GM12878 (cell line): ENCODE measurements at regions not wholly inside any gene's neighbourhood (a gene's known extent, or its start where the extent isn't known, plus 50 kb on each side); places are given as distances from the start of the nearest gene placed in this dataset.

Experiments
- ATF2 ChIP-seq: IDR thresholded peaks from 2 replicates; pipeline ENCODE4 v1.6.1; 2012; ENCODE audit warnings: low read length, inconsistent platforms
- BACH1 ChIP-seq: fragments of 450-650 bp; IDR thresholded peaks from 2 replicates; pipeline ENCODE4 v1.6.1; 2017; ENCODE audit warnings: mild to moderate bottlenecking, borderline replicate concordance
- CBFB ChIP-seq: IDR thresholded peaks from 2 replicates; pipeline ENCODE4 v1.6.1; 2016; ENCODE audit warnings: antibody characterized with exemption, low read depth
- DPF2 ChIP-seq: fragments of 450-650 bp; IDR thresholded peaks from 2 replicates; pipeline ENCODE4 v1.6.1; 2017; ENCODE audit warnings: mild to moderate bottlenecking
- EP300 ChIP-seq, 2 experiments: fragments of 150-350 bp in 1 of 2; IDR thresholded peaks; 2 replicates each; pipeline ENCODE4 v1.6.1; 2011 to 2012; ENCODE audit warnings: low read depth in 2 of 2, low read length in 2 of 2, borderline replicate concordance in 1 of 2, improper control_type of control experiment in 1 of 2, inconsistent platforms in 1 of 2; ENCODE audit not compliant: control insufficient read depth in 1 of 2
- IKZF2 ChIP-seq, 2 experiments: fragments of 450-650 bp; IDR thresholded peaks; 2 replicates each; pipeline ENCODE4 v1.6.1; 2017; ENCODE audit warnings: mild to moderate bottlenecking in 2 of 2, moderate library complexity in 2 of 2
- IRF4 ChIP-seq: IDR thresholded peaks from 2 replicates; pipeline ENCODE4 v1.6.1; 2011; ENCODE audit warnings: low read depth, low read length
- KLF5 ChIP-seq: fragments of 450-650 bp; IDR thresholded peaks from 2 replicates; pipeline ENCODE4 v1.6.1; 2014; ENCODE audit warnings: mild to moderate bottlenecking; ENCODE audit not compliant: partially characterized antibody
- LARP7 ChIP-seq: fragments of 450-650 bp; IDR thresholded peaks from 2 replicates; pipeline ENCODE4 v1.6.1; 2017; ENCODE audit warnings: mild to moderate bottlenecking
- MTA2 ChIP-seq: fragments of 450-650 bp; IDR thresholded peaks from 2 replicates; pipeline ENCODE4 v1.6.1; 2016; ENCODE audit warnings: low read depth, mild to moderate bottlenecking, moderate library complexity
- NFIC ChIP-seq: IDR thresholded peaks from 2 replicates; pipeline ENCODE4 v1.6.1; 2012; ENCODE audit warnings: low read depth, mild to moderate bottlenecking, inconsistent platforms, low read length, moderate library complexity
- NR2C2 ChIP-seq: IDR thresholded peaks from 2 replicates; pipeline ENCODE4 v1.6.1; 2011; ENCODE audit warnings: borderline replicate concordance, low read depth; ENCODE audit not compliant: control insufficient read depth, insufficient read length
- PAX5 ChIP-seq: IDR thresholded peaks from 2 replicates; pipeline ENCODE4 v1.6.1; 2011; ENCODE audit warnings: low read depth, low read length, borderline replicate concordance
- POLR2AphosphoS2 ChIP-seq: IDR thresholded peaks from 2 replicates; pipeline ENCODE4 v1.6.1; 2011; ENCODE audit warnings: low read depth, mild to moderate bottlenecking, low read length, improper control_type of control experiment, moderate library complexity
- RELB ChIP-seq: fragments of 450-650 bp; IDR thresholded peaks from 2 replicates; pipeline ENCODE4 v1.6.1; 2017; ENCODE audit warnings: low read depth, mild to moderate bottlenecking, moderate library complexity
- RUNX3 ChIP-seq: IDR thresholded peaks from 2 replicates; pipeline ENCODE4 v1.6.1; 2012; ENCODE audit warnings: low read length, inconsistent platforms
- TCF12 ChIP-seq: IDR thresholded peaks from 2 replicates; pipeline ENCODE4 v1.6.1; 2011; ENCODE audit warnings: low read depth, mild to moderate bottlenecking, low read length
- ZBED1 ChIP-seq: IDR thresholded peaks from 2 replicates; pipeline ENCODE4 v1.6.1; 2016; ENCODE audit warnings: borderline replicate concordance
- ZNF217 ChIP-seq: fragments of 450-650 bp; IDR thresholded peaks from 2 replicates; pipeline ENCODE4 v1.6.1; 2017; ENCODE audit warnings: antibody characterized with exemption, mild to moderate bottlenecking
- ZNF274 ChIP-seq: IDR thresholded peaks from one replicate; pipeline ENCODE4 v1.8.0; 2011; ENCODE audit not compliant: insufficient read length, insufficient read depth

GRCh38 chr6:56370561-56371211, 123.3 kb upstream of the COL21A1 start (continued):
- TF ChIP-seq EP300 (IDR thresholded peaks at IDR 0.05; ENCODE audit: borderline replicate concordance in 1 of 2, control insufficient read depth in 1 of 2, low read depth in 2 of 2, low read length in 2 of 2) (peak; percentile 24 to 27; a peak in 1 of 4 replicates), ZNF217 (0 out of 2 replicates have a peak, but pooled peaks have one; percentile 25), IKZF2 (IDR thresholded peaks at IDR 0.05) (peak; percentile 88), CBFB (0 out of 2 replicates have a peak, but pooled peaks have one; percentile 29), LARP7 (no peak), RUNX3 (peak; percentile 97), NFIC (peak; percentile 80), RELB (peak; percentile 60; the same call in 1 of the 2 replicates), ATF2 (peak; percentile 53; the same call in 1 of the 2 replicates), MTA2 (peak; percentile 42; the same call in 1 of the 2 replicates), ZNF274 (no peak), NR2C2 (no peak), IRF4 (0 out of 2 replicates have a peak, but pooled peaks have one; percentile 38), DPF2 (peak; percentile 40; the same call in 1 of the 2 replicates), TCF12 (no peak), ZBED1 (no peak), POLR2AphosphoS2 (no peak), PAX5 (no peak), KLF5 (no peak), BACH1 (no peak)
